ENCODE measurements at regions not wholly inside any gene's neighbourhood (a gene's known extent, or its start where the extent isn't known, plus 50 kb on each side); places are given as distances from the start of the nearest gene placed in this dataset.

- no peak for TF ChIP-seq CTCF (IDR thresholded peaks at IDR 0.05; ENCODE audit: borderline replicate concordance, extremely low read depth, low read length, poor library complexity, severe bottlenecking)
- TF ChIP-seq EZH2 (IDR thresholded peaks at IDR 0.05; ENCODE audit: borderline replicate concordance, low read depth, low read length, severe bottlenecking), result no peak
Observed at GRCh38 chr10:81288544-81288943, 586.5 kb upstream of the NRG3 start.
